Daoy (cell line): ENCODE measurements at regions not wholly inside any gene's neighbourhood (a gene's known extent, or its start where the extent isn't known, plus 50 kb on each side); places are given as distances from the start of the nearest gene placed in this dataset.
A peak's percentile ranks its signal among the peaks of the same experiment; 100 is the strongest.
"Not testable (repeated sequence)": the region's sequence is repeated elsewhere in the genome, so short reads cannot be mapped to it uniquely, and the experiment has no call there.

Source experiments
- DNase-seq: peaks from one replicate; pipeline ENCODE4 v3.0.0-alpha.2; 2015; ENCODE audit warnings: low read depth

- no peak for DNase-seq
These were observed 792.2 kb downstream of the EPHA4 start for GRCh38 chr2:220779931-220780330.

- DNase-seq: no peak
These were observed 790.4 kb downstream of the EPHA4 start for GRCh38 chr2:220781622-220782241.

- DNase-seq: no peak
These were observed 789.4 kb downstream of the EPHA4 start for GRCh38 chr2:220782609-220783113.

- no peak for DNase-seq
These were observed 788.4 kb downstream of the EPHA4 start for GRCh38 chr2:220783671-220784070.

GRCh38 chr2:220785178-220785577 lies 786.9 kb downstream of the EPHA4 start:
- DNase-seq: peak; percentile 29

- DNase-seq: no peak
These were observed 785.9 kb downstream of the EPHA4 start for GRCh38 chr2:220786216-220786615.

GRCh38 chr2:220787251-220787650 lies 784.9 kb downstream of the EPHA4 start:
- DNase-seq: no peak

- no peak for DNase-seq
These were observed 782.1 kb downstream of the EPHA4 start for GRCh38 chr2:220789961-220790360.

- DNase-seq: no peak
These were observed 776.4 kb downstream of the EPHA4 start for GRCh38 chr2:220795705-220796104.

GRCh38 chr2:220811115-220811514 lies 761.0 kb downstream of the EPHA4 start:
- DNase-seq: peak; percentile 7

GRCh38 chr2:220811952-220812570 lies 760.0 kb downstream of the EPHA4 start:
- DNase-seq: peak; percentile 21

- DNase-seq: peak; percentile 3
These were observed 757.7 kb downstream of the EPHA4 start for GRCh38 chr2:220814441-220814840.

GRCh38 chr2:220815698-220816097 lies 756.4 kb downstream of the EPHA4 start:
- DNase-seq: no peak

- DNase-seq: no peak
These were observed 750.4 kb downstream of the EPHA4 start for GRCh38 chr2:220821683-220822082.

- not testable (repeated sequence) for DNase-seq
These were observed 748.5 kb downstream of the EPHA4 start for GRCh38 chr2:220823590-220823989.

- DNase-seq: no peak
These were observed 738.7 kb downstream of the EPHA4 start for GRCh38 chr2:220833446-220833845.

GRCh38 chr2:220835583-220835982 lies 736.5 kb downstream of the EPHA4 start:
- peak; percentile 30 for DNase-seq

GRCh38 chr2:220837226-220837625 lies 734.9 kb downstream of the EPHA4 start:
- DNase-seq: no peak

GRCh38 chr2:220842901-220843665 lies 729.0 kb downstream of the EPHA4 start:
- no peak for DNase-seq

- DNase-seq: no peak
These were observed 726.3 kb downstream of the EPHA4 start for GRCh38 chr2:220845766-220846273.

GRCh38 chr2:220847006-220847405 lies 725.1 kb downstream of the EPHA4 start:
- no peak for DNase-seq

GRCh38 chr2:220847589-220847988 lies 724.5 kb downstream of the EPHA4 start:
- DNase-seq: peak; percentile 91

- DNase-seq: no peak
These were observed 722.7 kb downstream of the EPHA4 start for GRCh38 chr2:220849433-220849832.
